ENCODE measurements at regions not wholly inside any gene's neighbourhood (a gene's known extent, or its start where the extent isn't known, plus 50 kb on each side); places are given as distances from the start of the nearest gene placed in this dataset.
"Not testable (repeated sequence)": the region's sequence is repeated elsewhere in the genome, so short reads cannot be mapped to it uniquely, and the experiment has no call there.

DNA sequence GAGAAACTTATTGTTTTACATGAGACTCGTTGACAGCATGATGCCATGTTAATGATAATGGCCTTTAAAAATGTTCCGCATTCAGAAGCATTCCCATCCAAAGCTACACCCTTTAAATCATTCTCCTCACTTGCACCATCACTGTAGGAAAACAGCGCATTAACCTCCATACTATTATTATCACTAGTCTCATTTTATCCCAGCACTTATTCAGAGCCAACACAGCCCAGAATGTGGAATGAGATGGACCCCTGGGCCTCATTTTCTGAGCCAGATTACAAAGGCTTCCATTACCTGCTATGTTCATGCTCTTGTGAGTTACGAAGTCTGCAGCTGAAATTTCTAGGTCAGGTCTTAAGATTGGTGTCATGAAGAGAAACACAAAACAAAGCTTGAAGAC lies 159.4 kb downstream of the HS3ST3A1 start:
- no peak for DNase-seq (ENCODE audit: low read depth)

DNA sequence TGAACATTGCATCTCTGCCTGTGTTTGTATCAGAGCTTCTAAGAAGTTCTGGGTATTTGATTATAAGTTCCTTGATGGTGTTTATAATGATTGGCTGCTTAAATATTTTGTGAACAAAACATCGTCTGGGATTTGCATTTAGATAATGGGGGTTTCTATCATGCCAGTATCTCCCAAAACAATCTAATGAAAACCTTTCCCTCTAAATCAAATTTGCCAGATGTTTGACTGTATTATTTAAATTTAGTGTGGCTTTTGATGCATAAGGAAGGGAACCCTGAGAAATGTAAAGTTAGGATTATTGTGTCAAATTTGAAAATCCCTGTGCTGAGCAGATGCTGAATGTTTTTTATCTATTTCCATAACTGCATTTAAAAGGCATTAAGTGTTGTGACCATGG lies 159.9 kb downstream of the HS3ST3A1 start:
- DNase-seq (ENCODE audit: low read depth), result no peak

DNA sequence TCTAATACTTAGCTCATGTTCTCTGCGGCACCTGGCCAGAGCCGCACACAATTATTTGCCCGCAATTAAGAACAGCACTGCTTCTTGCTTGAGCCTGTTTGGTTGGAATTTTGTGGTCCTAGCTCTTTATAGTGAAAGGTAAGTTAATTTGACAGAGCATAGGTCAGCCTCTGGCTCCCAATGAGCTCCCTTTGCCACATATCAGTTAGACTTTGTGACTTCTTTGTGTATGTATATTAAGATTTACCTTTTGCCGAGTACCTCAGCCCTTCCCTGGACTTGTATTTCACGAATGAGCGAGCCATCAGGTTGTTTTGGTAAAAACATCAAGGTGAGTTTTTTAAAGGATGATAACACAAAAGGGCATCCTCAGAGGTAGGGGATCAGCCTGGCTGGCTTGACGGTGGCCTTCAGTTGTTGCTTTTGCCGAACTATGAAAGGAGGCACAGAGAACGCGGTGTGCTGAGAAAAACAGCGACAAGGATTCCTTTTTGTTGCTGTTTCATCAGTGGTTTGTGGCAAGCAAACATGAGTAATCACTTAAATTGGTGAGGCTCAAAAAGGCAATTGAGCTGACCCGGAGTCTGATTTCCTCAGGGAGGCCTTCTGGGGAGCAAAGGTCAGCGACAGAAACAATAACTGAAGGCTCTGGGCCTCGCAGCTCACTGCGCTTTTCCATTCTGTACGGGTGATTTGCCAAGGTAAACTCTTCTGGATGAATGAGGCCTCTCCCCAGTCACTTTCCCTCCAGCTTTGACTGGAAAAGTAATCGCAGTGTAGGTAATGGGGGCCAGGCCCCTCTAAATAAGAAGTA lies 163.6 kb downstream of the HS3ST3A1 start:
- DNase-seq (ENCODE audit: low read depth), result no peak

DNA sequence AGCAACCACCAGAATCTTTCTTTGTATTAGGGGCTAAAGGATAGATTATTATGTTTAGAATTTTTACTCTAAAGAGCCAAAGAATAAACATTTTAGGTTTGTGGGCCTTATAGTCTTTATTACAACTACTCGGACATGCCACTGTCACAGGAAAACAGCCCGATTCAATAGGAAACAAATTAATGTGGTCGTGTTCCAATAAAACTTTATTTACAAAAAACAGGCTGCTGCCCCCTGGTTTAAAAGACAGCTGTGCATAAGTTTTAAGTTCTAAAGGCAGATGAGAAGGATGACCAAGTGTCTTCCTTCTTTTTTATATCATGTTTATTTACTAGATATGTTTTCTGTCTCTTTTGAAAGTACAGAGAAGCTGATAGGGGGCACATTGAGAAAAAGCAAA lies 166.5 kb downstream of the HS3ST3A1 start:
- DNase-seq (ENCODE audit: low read depth), result no peak

DNA sequence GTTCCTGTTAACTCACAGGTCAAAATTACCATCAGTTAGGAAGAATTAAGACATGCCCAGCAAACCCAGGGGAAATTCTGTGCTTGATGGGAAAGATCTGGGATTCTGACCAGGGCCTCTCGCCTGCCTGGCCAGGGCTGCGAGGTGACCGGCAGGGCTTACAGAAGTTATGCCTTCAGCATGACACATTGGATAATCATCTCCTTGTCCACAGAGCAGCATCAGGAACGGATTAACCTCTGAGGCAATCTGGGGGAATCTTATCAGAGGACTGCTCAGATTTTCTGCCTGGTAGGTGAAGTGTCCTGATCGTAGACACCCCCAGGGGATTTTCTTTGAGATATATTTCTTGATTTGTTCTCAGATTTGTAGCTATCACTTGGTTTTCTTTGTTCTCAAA lies 172.5 kb downstream of the HS3ST3A1 start:
- no peak for DNase-seq (ENCODE audit: low read depth)

DNA sequence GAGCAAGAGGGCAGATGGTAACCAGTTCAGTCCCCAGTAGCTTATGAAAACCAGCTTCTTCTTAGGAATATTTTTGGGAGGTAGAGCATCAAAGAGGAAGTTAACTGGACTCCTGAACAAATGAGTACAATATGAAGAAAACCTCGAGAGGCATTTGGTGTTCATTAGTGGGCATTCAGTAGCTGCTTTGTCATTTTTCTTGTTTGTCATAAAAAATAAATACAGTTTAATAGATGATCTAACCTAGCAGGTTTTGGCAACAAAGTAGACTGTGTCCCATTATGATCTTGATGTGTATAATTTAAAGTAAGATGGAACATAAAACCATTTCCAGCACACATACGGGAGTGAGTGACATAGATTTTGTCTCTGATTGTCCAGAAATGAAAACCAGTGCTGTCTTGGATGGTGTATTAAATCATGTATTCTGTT lies 173.1 kb downstream of the HS3ST3A1 start:
- DNase-seq (ENCODE audit: low read depth), result no peak

DNA sequence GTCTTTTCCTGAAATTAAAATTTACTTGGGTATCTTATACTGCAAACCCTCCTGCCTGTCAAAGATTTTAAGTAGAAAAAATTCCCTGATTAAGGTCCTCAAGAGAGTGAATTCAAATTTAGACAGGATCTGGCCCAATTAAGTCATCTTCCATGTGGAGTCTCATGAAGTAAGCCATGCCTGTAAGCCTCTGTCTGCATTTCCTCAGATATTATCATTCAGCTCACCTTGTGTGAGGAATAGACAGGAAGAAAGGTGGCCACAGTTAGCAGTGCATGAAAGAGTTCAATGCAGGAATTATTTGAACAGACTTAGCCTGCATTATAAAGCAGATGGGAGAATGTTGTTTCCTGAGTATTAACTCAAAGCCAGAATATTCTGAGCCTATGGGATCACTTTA lies 174.7 kb downstream of the HS3ST3A1 start:
- no peak for DNase-seq (ENCODE audit: low read depth)

DNA sequence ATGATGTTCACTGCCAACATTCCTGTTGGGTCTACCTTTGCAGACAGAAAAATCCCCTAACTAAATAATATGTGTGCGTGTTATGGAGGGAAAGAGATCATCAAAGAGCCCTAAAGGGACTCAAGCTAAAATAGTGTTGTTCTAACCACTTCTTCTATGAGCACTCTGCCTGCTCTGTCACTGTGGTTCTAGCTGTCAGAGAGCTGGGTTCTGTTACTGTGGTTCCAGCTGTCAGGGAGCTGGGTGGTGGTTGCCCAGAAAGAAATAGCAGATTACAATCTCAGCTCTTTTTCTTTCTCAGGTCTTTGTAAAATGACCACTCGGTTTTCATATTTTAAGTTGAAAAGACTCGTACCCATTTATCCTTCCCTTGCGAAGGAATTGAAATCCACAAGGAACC lies 176.3 kb downstream of the HS3ST3A1 start:
- DNase-seq (ENCODE audit: low read depth), result no peak

DNA sequence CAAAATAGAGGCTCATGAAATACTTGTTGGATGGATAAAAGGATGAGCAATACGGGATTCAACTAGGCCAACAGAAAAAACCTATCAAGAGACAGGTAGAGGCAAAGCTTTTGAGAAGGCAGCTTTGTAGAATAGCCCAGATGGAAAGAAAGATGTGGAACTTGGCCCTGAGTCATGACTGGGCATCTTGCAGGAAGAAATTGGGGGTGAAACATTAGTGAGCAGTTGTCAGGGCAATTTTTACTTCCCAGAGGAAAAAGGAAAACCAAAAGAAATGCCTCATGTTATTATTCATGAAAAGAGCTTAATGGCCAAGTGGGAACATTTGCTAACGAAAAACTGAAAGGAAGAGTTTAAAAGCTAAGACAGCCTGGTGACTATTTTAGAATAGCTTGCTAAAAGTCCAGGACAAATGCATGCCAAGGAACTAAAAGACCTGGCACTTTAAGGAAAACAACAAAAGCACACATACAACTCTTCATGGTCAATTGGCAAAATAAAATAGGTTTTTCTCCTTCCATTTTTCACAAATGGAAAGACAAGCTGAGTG lies 180.1 kb downstream of the HS3ST3A1 start:
- no peak for DNase-seq (ENCODE audit: low read depth)

DNA sequence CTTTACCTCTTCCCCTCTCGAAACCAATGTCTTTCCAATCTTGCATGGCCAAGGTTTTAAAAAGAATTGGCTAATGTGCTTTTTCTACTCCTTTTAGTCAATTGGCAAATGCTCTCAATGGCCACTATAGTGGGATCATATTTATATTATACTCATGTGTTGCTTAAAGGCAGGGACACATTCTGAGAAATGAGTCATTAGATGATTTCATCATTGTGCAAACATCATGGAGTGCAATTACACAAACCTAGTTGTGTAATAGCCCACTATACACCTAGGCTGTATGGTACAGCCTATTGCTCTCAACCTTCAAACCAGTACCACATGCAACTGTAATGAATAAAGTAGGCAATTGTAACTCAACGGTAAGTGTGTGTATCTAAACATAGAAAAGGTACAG lies 180.9 kb downstream of the HS3ST3A1 start:
- DNase-seq (ENCODE audit: low read depth), result no peak

DNA sequence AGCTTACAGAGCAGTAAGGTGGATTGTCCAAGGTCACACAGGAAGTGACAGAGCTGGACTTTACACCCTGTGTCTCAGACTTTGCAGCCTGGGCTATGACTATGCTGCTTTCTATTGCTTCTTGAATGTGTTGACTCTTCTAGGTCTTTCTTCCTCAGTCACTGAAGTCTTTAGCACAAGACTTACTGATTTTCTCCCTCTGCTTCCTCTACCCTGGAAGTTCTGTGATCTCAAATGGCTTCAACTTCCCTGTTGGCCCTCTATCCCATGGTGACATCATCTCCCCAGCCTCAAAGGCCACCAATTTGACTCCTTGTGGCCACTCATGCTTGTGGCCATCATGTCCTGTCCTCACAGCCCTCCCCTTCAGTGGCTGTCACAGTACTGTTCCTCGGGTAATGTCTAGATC lies 181.3 kb downstream of the HS3ST3A1 start:
- no peak for DNase-seq (ENCODE audit: low read depth)

DNA sequence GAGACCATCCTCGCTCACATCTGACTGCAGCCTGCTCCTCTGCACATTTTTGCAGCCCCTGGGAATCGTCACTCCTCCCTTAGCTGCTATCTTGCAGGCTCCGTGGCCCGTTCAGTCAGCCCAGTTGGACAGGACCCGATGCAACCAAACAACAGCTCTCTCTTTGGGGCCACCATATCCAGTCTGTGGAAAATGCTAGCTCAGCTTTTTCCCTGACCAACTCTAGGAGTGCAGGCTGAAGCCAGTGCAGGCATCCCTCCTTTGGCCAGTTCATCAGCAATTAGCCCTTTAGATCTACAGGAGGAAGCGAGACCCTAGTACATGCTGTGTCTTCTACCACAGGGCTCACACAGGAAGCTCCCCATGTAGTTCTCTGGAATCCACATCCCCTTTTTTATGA lies 182.1 kb downstream of the HS3ST3A1 start:
- no peak for DNase-seq (ENCODE audit: low read depth)

DNA sequence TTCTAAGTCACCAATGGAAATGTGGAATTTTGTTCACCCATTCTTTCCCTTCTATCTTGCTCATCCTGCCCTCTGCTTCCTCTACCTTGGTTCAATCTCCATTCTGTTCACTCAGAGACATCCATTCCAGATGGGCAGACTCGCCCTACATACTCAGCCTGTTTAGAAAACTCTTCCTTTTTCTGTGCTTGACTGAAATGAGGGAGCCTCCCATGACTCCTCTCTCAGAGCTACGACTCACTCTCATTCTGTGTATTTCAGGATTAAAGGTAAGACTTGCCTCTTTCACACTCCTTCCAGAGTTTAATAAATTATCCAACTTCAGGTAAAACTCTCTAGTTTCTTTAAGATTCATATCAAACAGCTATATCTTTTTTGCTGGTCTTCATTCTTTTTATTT lies 182.8 kb downstream of the HS3ST3A1 start:
- no peak for DNase-seq (ENCODE audit: low read depth)

DNA sequence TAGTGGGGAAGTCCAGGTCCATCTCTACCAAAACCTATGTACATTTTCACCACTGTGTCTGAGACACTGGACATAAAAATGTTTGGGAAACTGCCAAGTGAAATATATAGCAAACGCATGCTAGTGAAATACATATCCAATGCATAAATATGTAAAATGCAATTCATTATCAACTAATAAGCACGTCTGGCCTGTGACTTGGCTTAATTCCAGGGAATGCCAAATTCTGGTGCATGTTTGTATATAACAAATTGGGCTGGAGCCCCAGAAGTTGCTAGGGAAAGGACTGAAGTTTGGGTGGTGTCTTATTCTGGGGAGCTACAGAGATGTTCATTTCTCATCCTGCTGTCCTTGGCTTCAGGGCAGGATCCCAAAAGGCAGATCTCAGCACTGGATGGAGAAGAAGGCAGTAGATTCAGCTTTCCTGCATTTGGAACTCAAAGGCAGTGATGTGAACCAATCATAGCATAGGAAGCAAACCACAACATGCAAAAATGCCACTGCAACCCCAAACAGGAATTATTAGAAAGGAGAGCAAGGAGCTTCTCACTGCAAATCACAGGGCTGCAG lies 184.3 kb downstream of the HS3ST3A1 start:
- no peak for DNase-seq (ENCODE audit: low read depth)

DNA sequence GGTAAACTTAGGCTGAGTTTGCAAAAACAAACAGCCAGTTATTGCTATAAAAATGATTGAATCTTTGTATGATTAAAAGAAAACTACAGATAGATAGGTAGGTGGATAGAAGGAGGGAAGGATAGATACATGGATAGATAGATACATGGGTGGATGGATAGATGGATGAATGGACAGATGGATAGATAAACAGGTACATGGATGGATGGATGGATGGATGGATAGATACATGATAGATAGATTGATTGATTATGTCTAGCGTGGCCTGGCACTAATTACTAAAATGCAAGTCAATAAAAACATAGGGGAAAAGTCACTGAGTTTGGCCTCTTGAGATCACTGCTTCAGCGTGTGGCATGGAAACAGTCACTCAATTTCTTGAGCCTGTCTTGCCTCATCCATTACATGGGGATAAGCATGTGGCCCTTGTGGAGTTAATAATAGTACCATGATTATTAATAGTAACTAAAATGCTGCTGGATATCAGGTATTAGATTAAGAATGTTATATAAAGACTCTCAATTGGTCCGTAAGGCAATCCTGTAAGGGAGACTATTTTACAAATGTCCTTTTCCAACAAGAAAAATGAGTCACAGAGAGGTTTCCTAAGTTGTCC lies 184.9 kb downstream of the HS3ST3A1 start:
- no peak for DNase-seq (ENCODE audit: low read depth)

DNA sequence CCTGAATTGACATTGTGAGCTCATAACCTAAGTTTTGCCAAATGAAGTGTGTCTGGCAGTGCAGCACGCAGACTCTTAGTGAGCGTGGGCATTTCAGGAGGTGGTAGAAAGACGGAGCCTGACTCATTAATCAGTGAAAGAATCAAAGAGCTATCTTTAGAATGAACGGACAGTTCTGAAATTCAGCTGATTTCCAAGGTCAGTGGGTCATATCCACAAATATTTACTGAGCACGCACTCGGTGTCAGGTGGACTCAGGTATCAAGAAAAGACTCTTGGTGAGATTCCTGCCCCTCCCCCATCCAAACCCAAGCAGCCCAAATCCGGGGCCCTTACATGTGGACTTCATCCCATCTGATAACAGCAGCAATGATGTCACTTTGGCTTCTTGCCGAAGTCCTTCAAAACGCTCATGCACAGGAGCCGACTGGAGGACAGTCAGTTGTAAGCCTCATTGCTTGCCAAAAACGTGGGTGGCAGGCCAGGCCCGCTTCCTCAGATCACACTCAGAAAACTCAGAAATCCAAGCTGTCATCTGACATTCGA lies 185.8 kb downstream of the HS3ST3A1 start:
- DNase-seq (ENCODE audit: low read depth), result no peak

DNA sequence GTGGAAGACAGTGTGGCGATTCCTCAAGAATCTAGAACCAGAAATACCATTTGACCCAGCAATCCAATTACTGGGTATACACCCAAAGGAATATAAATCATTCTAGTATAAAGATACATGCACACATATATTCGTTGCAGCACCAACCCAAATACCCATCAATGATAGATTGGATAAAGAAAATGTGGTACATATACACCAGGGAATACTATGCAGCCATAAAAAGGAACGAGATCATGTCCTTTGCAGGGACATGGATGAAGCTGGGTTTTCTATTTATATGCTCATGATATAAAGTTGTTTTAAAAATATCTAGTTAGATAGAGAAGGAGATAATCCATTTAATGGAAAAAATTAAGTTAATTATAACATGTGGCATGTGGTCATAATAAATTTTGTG lies 186.5 kb downstream of the HS3ST3A1 start:
- DNase-seq (ENCODE audit: low read depth), result not testable (repeated sequence)

DNA sequence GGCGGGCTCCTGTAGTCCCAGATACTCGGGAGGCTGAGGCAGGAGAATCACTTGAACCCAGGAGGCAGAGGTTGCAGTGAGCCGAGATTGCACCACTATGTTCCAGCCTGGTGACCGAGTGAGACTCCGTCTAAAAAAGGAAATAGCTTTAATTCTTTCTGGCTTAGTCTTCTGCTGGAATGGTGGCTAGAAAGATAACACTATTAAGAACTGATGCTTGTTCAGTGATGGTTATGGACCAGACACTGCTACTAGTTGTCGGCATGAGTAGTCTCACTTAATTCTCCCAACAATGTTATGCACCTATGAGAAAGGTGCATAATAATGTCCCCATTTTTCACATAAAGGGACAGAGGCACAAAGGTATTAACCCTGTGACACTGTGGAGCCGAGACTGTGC lies 188.7 kb downstream of the HS3ST3A1 start:
- no peak for DNase-seq (ENCODE audit: low read depth)

DNA sequence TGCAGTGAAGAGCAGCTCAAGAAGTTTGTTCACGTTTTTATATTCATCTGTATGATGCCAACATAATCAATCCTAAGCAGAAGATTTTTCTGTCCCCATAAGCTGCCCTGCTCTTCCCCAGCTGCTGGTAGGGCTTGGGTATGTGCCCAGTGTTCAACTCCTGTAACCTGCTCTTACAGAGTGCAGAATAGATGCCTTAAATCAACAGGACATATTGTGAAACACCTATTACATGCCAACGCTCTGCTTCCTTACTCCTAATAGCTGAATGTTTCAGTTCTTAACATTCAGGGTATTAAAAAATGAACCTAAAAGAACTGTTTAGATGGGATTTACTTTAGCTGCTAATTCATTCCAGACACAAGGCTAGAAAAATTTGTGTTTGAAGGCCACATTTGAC lies 190.9 kb downstream of the HS3ST3A1 start:
- DNase-seq (ENCODE audit: low read depth), result no peak

DNA sequence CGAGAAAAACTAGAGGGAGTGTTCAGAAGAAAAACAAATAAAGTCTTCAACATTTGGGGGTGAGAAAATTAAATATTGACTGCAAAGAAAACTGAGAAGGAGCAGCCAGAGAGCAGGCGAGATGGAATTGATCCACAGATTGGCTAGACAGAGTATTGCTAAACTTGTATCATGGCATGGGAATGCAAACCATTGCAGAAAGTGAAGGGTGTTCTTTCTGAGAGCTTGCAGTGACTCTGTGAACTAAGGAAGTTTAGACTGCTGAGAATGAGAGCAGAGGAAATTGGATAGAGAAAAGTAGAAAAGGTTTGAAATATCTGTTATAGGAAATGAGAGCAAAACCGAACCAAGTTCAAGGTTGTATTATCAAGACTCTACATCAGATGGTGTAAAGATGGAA lies 191.5 kb downstream of the HS3ST3A1 start:
- DNase-seq (ENCODE audit: low read depth), result no peak

DNA sequence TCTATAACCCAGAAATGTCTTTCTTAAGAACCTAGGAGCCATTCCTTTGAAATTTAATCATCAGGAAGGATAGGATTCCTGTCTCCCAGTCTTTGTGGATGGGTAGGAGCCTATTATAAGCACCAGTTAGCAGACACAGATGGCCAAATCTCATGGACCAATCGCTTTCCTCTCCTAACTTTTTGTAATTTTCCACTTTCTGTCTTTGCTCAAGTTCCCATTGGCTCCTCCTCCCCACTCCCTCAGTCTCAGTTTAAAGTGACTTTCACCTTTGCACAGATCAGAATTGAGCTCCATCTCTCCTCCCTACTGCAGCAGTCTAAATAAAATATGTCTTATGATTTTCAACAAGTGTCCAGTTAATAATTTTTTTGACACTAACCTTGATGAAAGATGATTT lies 192.3 kb downstream of the HS3ST3A1 start:
- DNase-seq (ENCODE audit: low read depth), result no peak

DNA sequence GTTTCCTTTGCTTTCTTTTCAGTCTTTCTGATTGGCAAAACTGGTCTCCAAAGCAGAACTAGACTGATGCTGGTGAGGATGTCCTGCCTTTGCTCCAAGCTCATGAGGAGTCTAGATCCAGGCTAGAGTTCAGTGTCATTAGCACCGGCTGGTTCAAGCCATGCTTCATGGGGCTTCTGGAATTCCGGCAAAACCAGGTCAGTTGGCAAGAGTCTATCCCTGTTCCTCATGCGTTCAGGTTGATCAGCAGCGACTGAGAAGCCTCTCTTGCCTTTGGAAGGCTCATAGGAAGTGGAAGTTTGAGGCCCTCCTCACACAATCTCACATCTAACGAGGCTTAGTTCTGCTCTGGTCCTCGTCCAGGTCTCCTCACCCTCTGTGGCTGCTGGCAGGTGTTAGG lies 194.3 kb downstream of the HS3ST3A1 start:
- no peak for DNase-seq (ENCODE audit: low read depth)

DNA sequence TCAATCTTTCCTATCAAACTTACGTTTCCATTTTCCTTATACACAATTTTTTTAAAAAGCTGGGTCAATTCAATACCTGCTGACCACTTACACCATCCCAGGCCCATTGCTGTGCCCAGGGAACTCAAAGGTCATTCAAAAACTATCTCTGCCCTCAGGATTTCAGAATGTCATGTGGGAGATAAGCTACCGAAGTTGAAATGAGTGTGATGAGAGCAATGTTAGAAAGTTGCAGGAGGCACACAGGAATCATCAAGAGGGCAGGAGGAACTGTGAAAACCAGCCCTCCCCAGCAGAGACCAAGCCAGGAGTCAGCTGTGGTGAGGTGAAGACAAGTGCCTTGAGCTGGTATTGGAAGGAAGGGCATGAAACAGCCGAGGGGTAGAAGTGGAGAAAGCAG lies 195.9 kb downstream of the HS3ST3A1 start:
- no peak for DNase-seq (ENCODE audit: low read depth)

Measured in T follicular helper cell (primary cell).